Keratinocyte (primary cell): ENCODE measurements at regions not wholly inside any gene's neighbourhood (a gene's known extent, or its start where the extent isn't known, plus 50 kb on each side); places are given as distances from the start of the nearest gene placed in this dataset.

Experiments used
- DNase-seq: peaks from one replicate; pipeline ENCODE4 v3.0.0-alpha.2; 2011; ENCODE audit warnings: low read depth, missing footprints, low spot score
- FAIRE-seq: peaks from 2 replicates; lab custom pipeline; 2011; peaks lifted over from hg19 to GRCh38; lab: Jason Lieb, UNC
- H2AFZ ChIP-seq: 2 replicates; pipeline ENCODE4 v1.6.0; 2012; ENCODE audit warnings: low read length, control low read depth, inconsistent platforms; ENCODE audit not compliant: control insufficient read depth
- H3K27ac ChIP-seq: 2 replicates; pipeline ENCODE4 v1.5.1; 2011; ENCODE audit warnings: low read length; ENCODE audit not compliant: control insufficient read depth, insufficient read depth
- H3K27me3 ChIP-seq: 3 replicates; pipeline ENCODE4 v1.6.0; 2011; ENCODE audit warnings: low read length; ENCODE audit not compliant: control insufficient read depth, insufficient read depth; ENCODE audit errors: extremely low read depth
- H3K36me3 ChIP-seq, 2 experiments: 2 replicates in 1 of 2; 3 replicates in 1 of 2; pipeline ENCODE4 v1.5.1; 2011; ENCODE audit warnings: low read length in 2 of 2, mild to moderate bottlenecking in 1 of 2; ENCODE audit not compliant: control insufficient read depth in 2 of 2, insufficient read depth in 2 of 2; ENCODE audit errors: extremely low read depth in 1 of 2
- H3K4me1 ChIP-seq: 3 replicates; pipeline ENCODE4 v1.5.1; 2011; ENCODE audit warnings: low read length; ENCODE audit not compliant: control insufficient read depth, insufficient read depth; ENCODE audit errors: extremely low read depth
- H3K4me2 ChIP-seq: 3 replicates; pipeline ENCODE4 v1.6.0; 2011; ENCODE audit warnings: low read depth, low read length; ENCODE audit not compliant: control insufficient read depth, insufficient read depth; ENCODE audit errors: extremely low read depth
- H3K4me3 ChIP-seq, 3 experiments: fragments of 200-600 bp in 1 of 3; sonication (generic) in 1 of 3; 2 replicates in 2 of 3; 3 replicates in 1 of 3; pipeline ENCODE4 v1.5.1; 2011 to 2016; ENCODE audit warnings: low read length in 3 of 3, mild to moderate bottlenecking in 3 of 3, control low read depth in 2 of 3, inconsistent platforms in 1 of 3, low read depth in 1 of 3, mixed read lengths in 1 of 3, mixed run types in 1 of 3, moderate library complexity in 1 of 3; ENCODE audit not compliant: control insufficient read depth in 2 of 3, insufficient read depth in 2 of 3; ENCODE audit errors: extremely low read depth in 1 of 3
- H3K79me2 ChIP-seq: 2 replicates; pipeline ENCODE4 v1.6.0; 2012; ENCODE audit warnings: low read length; ENCODE audit not compliant: control insufficient read depth, insufficient read depth
- H3K9ac ChIP-seq: 3 replicates; pipeline ENCODE4 v1.6.0; 2011; ENCODE audit warnings: low read length; ENCODE audit not compliant: control insufficient read depth, insufficient read depth; ENCODE audit errors: extremely low read depth
- H3K9me1 ChIP-seq: 3 replicates; pipeline ENCODE4 v1.6.0; 2011; ENCODE audit warnings: low read length; ENCODE audit not compliant: control insufficient read depth, insufficient read depth; ENCODE audit errors: extremely low read depth
- H3K9me3 ChIP-seq: 2 replicates; pipeline ENCODE4 v1.5.1; 2012; ENCODE audit warnings: low read depth, low read length; ENCODE audit not compliant: control insufficient read depth
- H4K20me1 ChIP-seq: 3 replicates; pipeline ENCODE4 v1.6.0; 2011; ENCODE audit warnings: low read length; ENCODE audit not compliant: control insufficient read depth, insufficient read depth; ENCODE audit errors: extremely low read depth
- EZH2 ChIP-seq: IDR thresholded peaks from one replicate; pipeline ENCODE4 v1.6.1; 2012; ENCODE audit warnings: inconsistent platforms, mild to moderate bottlenecking, low read length, moderate library complexity
- dilution Hi-C: fragments of 300-500 bp; cut with MboI; formaldehyde crosslinking; loops from one replicate; pipeline ENCODE4 v1.7.0; 2020; ENCODE audit warnings: low sequenced_read_pairs; ENCODE audit not compliant: extremely low pct_ligation_motif_present
- TF ChIP-seq, protein P1 (sequence below), 3 experiments: IDR thresholded peaks in 1 of 3; conservative IDR thresholded peaks in 1 of 3; optimal IDR thresholded peaks in 1 of 3; 2 replicates in 2 of 3; 3 replicates in 1 of 3; pipeline versions ENCODE3 to v1.5.1; 2011; ENCODE audit warnings: low read length in 3 of 3, mild to moderate bottlenecking in 3 of 3, moderate library complexity in 2 of 3, control low read depth in 1 of 3, inconsistent platforms in 1 of 3; ENCODE audit not compliant: insufficient read depth in 2 of 3; ENCODE audit errors: extremely low read depth in 1 of 3

DNA sequence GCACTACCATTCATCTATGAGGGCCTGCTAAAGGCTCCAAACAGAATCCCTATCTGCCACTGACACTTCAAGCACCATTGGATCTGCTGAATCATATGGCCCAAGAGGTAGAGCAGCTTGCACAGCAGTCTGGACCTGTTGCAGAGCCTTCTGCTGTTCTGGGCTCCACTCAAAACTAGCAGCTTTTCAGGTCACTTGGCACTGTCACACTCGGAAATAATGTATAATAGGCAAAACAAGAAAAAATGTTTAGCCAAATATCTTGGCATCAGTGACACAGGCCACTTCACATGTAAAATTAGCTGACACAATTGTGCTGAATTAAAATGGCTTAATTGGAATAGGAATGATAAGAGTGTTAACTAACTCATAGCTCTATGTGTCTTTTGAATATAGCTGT is 1182.9 kb upstream of the LRRTM3 start:
- H3K27me3 ChIP-seq, result no peaks in the 10 kb centered on the region
- no peaks in the 10 kb centered on the region for H3K9me1 ChIP-seq
- TF ChIP-seq, protein P1, sequence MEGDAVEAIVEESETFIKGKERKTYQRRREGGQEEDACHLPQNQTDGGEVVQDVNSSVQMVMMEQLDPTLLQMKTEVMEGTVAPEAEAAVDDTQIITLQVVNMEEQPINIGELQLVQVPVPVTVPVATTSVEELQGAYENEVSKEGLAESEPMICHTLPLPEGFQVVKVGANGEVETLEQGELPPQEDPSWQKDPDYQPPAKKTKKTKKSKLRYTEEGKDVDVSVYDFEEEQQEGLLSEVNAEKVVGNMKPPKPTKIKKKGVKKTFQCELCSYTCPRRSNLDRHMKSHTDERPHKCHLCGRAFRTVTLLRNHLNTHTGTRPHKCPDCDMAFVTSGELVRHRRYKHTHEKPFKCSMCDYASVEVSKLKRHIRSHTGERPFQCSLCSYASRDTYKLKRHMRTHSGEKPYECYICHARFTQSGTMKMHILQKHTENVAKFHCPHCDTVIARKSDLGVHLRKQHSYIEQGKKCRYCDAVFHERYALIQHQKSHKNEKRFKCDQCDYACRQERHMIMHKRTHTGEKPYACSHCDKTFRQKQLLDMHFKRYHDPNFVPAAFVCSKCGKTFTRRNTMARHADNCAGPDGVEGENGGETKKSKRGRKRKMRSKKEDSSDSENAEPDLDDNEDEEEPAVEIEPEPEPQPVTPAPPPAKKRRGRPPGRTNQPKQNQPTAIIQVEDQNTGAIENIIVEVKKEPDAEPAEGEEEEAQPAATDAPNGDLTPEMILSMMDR (optimal IDR thresholded peaks at IDR 0.05 in 1 of 3, IDR thresholded peaks at IDR 0.05 in 1 of 3, conservative IDR thresholded peaks at IDR 0.05 in 1 of 3; ENCODE audit: extremely low read depth in 1 of 3, insufficient read depth in 2 of 3, low read length in 3 of 3), result no peak
- TF ChIP-seq EZH2, result no peak
- H3K9ac ChIP-seq, result no peak overlapping the region
- H3K4me1 ChIP-seq, result no peaks in the 10 kb centered on the region
- no peak overlapping the region for H3K4me3 ChIP-seq
- DNase-seq, result no peak
- H4K20me1 ChIP-seq, result no peaks in the 10 kb centered on the region
- FAIRE-seq, result no peak
- H3K36me3 ChIP-seq, result no peaks in the 10 kb centered on the region
- H3K27ac ChIP-seq, result no peak overlapping the region
- dilution Hi-C loops, result no loop called here
- no peak overlapping the region for H3K4me2 ChIP-seq
- H3K79me2 ChIP-seq, result no peaks in the 10 kb centered on the region
- H3K9me3 ChIP-seq, result no peaks in the 10 kb centered on the region
- no peak overlapping the region for H2AFZ ChIP-seq

DNA sequence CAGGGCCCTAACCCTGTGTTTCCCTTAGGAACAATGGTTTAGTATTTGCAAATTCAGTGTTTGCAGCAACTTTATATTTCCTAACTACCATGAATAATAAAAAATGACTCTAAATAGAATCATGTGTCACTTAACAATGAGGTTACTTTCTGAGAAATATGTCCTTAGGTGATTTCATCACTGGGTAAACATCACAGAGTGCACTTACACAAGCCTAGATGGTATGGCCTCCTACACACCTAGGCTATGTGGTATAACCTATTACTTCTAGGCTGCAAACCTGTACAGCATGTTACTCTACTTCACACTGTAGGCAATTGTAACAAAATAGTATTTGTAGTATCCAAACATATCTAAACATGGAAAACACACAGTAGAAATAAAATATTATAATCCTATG is 1174.6 kb upstream of the LRRTM3 start:
- H3K79me2 ChIP-seq, result no peaks in the 10 kb centered on the region
- no peaks in the 10 kb centered on the region for H3K9me3 ChIP-seq
- H3K4me2 ChIP-seq, result peak overlapping the region; percentile 9
- H4K20me1 ChIP-seq, result no peaks in the 10 kb centered on the region
- no peak overlapping the region for H3K9ac ChIP-seq
- TF ChIP-seq, protein P1 (optimal IDR thresholded peaks at IDR 0.05 in 1 of 3, IDR thresholded peaks at IDR 0.05 in 1 of 3, conservative IDR thresholded peaks at IDR 0.05 in 1 of 3; ENCODE audit: extremely low read depth in 1 of 3, insufficient read depth in 2 of 3, low read length in 3 of 3), result no peak
- TF ChIP-seq EZH2, result no peak
- dilution Hi-C loops, result no loop called here
- H3K27ac ChIP-seq, result peak overlapping the region; percentile 57
- no peak overlapping the region for H3K4me3 ChIP-seq
- no peaks in the 10 kb centered on the region for H3K27me3 ChIP-seq
- H3K9me1 ChIP-seq, result no peaks in the 10 kb centered on the region
- no peak for FAIRE-seq
- DNase-seq, result no peak
- H3K36me3 ChIP-seq, result no peaks in the 10 kb centered on the region
- H3K4me1 ChIP-seq, result peaks cover 28% of the 10 kb centered on the region
- H2AFZ ChIP-seq, result no peak overlapping the region
